Osteoblast (primary cell): ENCODE measurements at regions not wholly inside any gene's neighbourhood (a gene's known extent, or its start where the extent isn't known, plus 50 kb on each side); places are given as distances from the start of the nearest gene placed in this dataset.
"Not testable (repeated sequence)": the region's sequence is repeated elsewhere in the genome, so short reads cannot be mapped to it uniquely, and the experiment has no call there.

Experiments
- DNase-seq: peaks from one replicate; pipeline ENCODE4 v3.0.0; 2011; ENCODE audit warnings: low spot score, mixed read lengths; ENCODE audit not compliant: insufficient read length; ENCODE audit errors: missing footprints
- H2AFZ ChIP-seq: 2 replicates; pipeline ENCODE4 v1.6.0; 2011; ENCODE audit warnings: mild to moderate bottlenecking, low read length
- H3K27ac ChIP-seq: 2 replicates; pipeline ENCODE4 v1.5.1; 2011; ENCODE audit warnings: mild to moderate bottlenecking, low read depth, low read length, moderate library complexity
- H3K27me3 ChIP-seq: 2 replicates; pipeline ENCODE4 v1.6.0; 2012; ENCODE audit warnings: mild to moderate bottlenecking, control low read depth, inconsistent platforms, low read length, moderate library complexity; ENCODE audit not compliant: insufficient read depth
- H3K36me3 ChIP-seq: 2 replicates; pipeline ENCODE4 v1.5.1; 2011; ENCODE audit warnings: mild to moderate bottlenecking, low read length, control low read depth, moderate library complexity; ENCODE audit not compliant: insufficient read depth
- H3K4me1 ChIP-seq: 2 replicates; pipeline ENCODE4 v1.5.1; 2011; ENCODE audit warnings: mild to moderate bottlenecking, low read length, control low read depth, moderate library complexity; ENCODE audit not compliant: insufficient read depth
- H3K4me2 ChIP-seq: 2 replicates; pipeline ENCODE4 v1.6.0; 2011; ENCODE audit warnings: mild to moderate bottlenecking, low read length; ENCODE audit not compliant: insufficient read depth
- H3K4me3 ChIP-seq: fragments of 200-600 bp; sonication (generic); 3 replicates; pipeline ENCODE4 v1.5.1; 2012; ENCODE audit warnings: mild to moderate bottlenecking, low read length, inconsistent platforms; ENCODE audit not compliant: insufficient read depth
- H3K79me2 ChIP-seq: 2 replicates; pipeline ENCODE4 v1.6.0; 2012; ENCODE audit warnings: mild to moderate bottlenecking, low read length, control low read depth, inconsistent platforms; ENCODE audit not compliant: insufficient read depth
- H3K9me3 ChIP-seq: 2 replicates; pipeline ENCODE4 v1.5.1; 2011; ENCODE audit warnings: low read depth, low read length, control low read depth
- H4K20me1 ChIP-seq: 2 replicates; pipeline ENCODE4 v1.6.0; 2012; ENCODE audit warnings: mild to moderate bottlenecking, low read length, control low read depth; ENCODE audit not compliant: insufficient read depth
- CTCF ChIP-seq: IDR thresholded peaks from 2 replicates; pipeline ENCODE4 v1.5.1; 2011; ENCODE audit warnings: mild to moderate bottlenecking, low read depth, low read length, moderate library complexity; ENCODE audit errors: extremely low read depth

- H3K27me3 ChIP-seq: no peaks in the 10 kb centered on the region
- H3K27ac ChIP-seq: no peak overlapping the region
- no peak for TF ChIP-seq CTCF
- H2AFZ ChIP-seq: no peak overlapping the region
- H3K4me2 ChIP-seq: no peak overlapping the region
- H4K20me1 ChIP-seq: no peaks in the 10 kb centered on the region
- no peaks in the 10 kb centered on the region for H3K36me3 ChIP-seq
- H3K79me2 ChIP-seq: no peaks in the 10 kb centered on the region
- H3K4me1 ChIP-seq: no peaks in the 10 kb centered on the region
- DNase-seq: no peak
- H3K9me3 ChIP-seq: no peaks in the 10 kb centered on the region
- no peak overlapping the region for H3K4me3 ChIP-seq
Observed at GRCh38 chr5:12522116-12522515, 617.9 kb upstream of the CTNND2 start.

- not testable (repeated sequence) for H3K4me1 ChIP-seq, H3K36me3 ChIP-seq, H3K4me3 ChIP-seq, H3K79me2 ChIP-seq, H3K27me3 ChIP-seq, H2AFZ ChIP-seq, DNase-seq, H4K20me1 ChIP-seq, H3K4me2 ChIP-seq, H3K27ac ChIP-seq, H3K9me3 ChIP-seq
Observed at GRCh38 chr5:12504983-12505382, 600.7 kb upstream of the CTNND2 start.

- Histone ChIP-seq H3K79me2 (no peaks in the 10 kb centered on the region), H3K27me3 (no peaks in the 10 kb centered on the region)
- no peak for DNase-seq
Observed at GRCh38 chr5:12488161-12488560, 583.9 kb upstream of the CTNND2 start.

DNA sequence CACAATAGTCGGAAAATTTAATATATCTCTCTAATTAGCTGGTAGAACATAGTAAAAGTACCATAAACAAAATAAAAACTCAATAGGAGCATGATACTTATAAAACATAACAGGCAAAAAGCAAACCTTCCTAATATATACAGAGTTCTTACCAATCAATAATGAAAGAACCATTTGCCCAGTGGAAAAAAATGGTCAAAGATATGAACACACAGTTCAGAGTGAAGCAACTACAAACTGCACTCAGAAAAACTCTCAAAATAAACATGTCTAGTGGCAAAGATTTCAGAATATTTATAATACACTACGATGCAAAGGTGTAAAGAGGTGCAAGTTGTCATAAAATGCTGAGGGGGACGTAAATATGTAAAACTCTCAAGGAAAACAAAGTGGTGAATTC is 576.2 kb upstream of the CTNND2 start:
- no peaks in the 10 kb centered on the region for H4K20me1 ChIP-seq
- no peaks in the 10 kb centered on the region for H3K9me3 ChIP-seq
- no peak for DNase-seq
- H3K79me2 ChIP-seq: no peaks in the 10 kb centered on the region
- TF ChIP-seq CTCF: no peak
- no peaks in the 10 kb centered on the region for H3K36me3 ChIP-seq
- H3K4me3 ChIP-seq: no peak overlapping the region
- H2AFZ ChIP-seq: no peak overlapping the region
- no peaks in the 10 kb centered on the region for H3K4me1 ChIP-seq
- no peaks in the 10 kb centered on the region for H3K27me3 ChIP-seq
- H3K4me2 ChIP-seq: no peak overlapping the region
- H3K27ac ChIP-seq: no peak overlapping the region

More at GRCh38 chr5:12488161-12488560, 583.9 kb upstream of the CTNND2 start:
- H3K27ac ChIP-seq: no peak overlapping the region
- no peak overlapping the region for H2AFZ ChIP-seq
- no peaks in the 10 kb centered on the region for H3K36me3 ChIP-seq
- no peaks in the 10 kb centered on the region for H4K20me1 ChIP-seq
- no peak for TF ChIP-seq CTCF
- H3K4me1 ChIP-seq: no peaks in the 10 kb centered on the region
- no peak overlapping the region for H3K4me3 ChIP-seq
- H3K9me3 ChIP-seq: peaks cover 2% of the 10 kb centered on the region
- no peak overlapping the region for H3K4me2 ChIP-seq
